ENCODE measurements at regions not wholly inside any gene's neighbourhood (a gene's known extent, or its start where the extent isn't known, plus 50 kb on each side); places are given as distances from the start of the nearest gene placed in this dataset.

DNA sequence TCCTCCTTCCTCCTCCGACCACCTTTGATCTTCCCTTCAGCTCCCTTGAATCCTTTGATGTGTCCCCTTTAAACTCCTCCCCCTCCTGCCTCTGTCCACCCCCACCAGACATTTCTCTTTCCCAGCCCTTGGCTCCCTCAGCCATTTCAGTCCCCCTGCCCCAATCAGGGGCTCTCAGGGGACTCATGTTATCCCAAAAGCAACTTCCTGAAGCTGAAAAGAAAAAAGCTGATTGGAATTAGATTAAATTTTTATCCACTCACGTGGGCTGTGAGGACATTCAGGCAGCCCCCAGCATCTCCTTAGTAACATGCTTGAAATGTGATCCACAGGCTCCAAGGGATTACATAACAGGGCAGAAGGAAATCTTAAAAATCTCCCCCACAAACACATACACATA is 81.3 kb downstream of the NEURL3 start:
- Histone ChIP-seq H3K4me1 (ENCODE audit: control insufficient read depth, insufficient read depth, low read length) (no peaks in the 10 kb centered on the region), H2AK9ac (replicated peaks; ENCODE audit: low read depth, low read length, poor library complexity) (no peak overlapping the region), H3K36me3 (ENCODE audit: control insufficient read depth, insufficient read depth, low read length) (no peaks in the 10 kb centered on the region), H2AK5ac (ENCODE audit: low read depth, low read length) (no peak overlapping the region), H2BK5ac (ENCODE audit: low read depth, low read length, poor library complexity, severe bottlenecking) (no peak overlapping the region), H4K91ac (ENCODE audit: insufficient read depth, low read depth, low read length) (no peak overlapping the region), H3K79me1 (ENCODE audit: low read depth in 1 of 2, low read length in 2 of 2) (no peaks in the 10 kb centered on the region), H4K8ac (ENCODE audit: low read depth in 2 of 2, low read length in 2 of 2) (no peak overlapping the region), H3K23ac (ENCODE audit: low read depth, low read length) (no peak overlapping the region), H4K5ac (ENCODE audit: low read depth, low read length) (no peak overlapping the region), H3K56ac (ENCODE audit: extremely low read depth, insufficient read depth, low read length) (no peak overlapping the region), H3K4ac (ENCODE audit: low read depth, low read length) (no peak overlapping the region), H2BK120ac (ENCODE audit: low read depth, low read length) (no peak overlapping the region), H3K18ac (ENCODE audit: low read depth, low read length) (no peak overlapping the region), H3K27me3 (ENCODE audit: control insufficient read depth, insufficient read depth, low read length) (peaks cover 11% of the 10 kb centered on the region), H3K27ac (ENCODE audit: insufficient read depth, low read length) (no peak overlapping the region), H3K14ac (replicated peaks; ENCODE audit: low read depth, low read length) (no peak overlapping the region), H3K9ac (ENCODE audit: low read depth, low read length) (no peak overlapping the region), H2BK15ac (ENCODE audit: low read depth, low read length) (no peak overlapping the region), H3K4me3 (ENCODE audit: insufficient read depth, low read depth, low read length) (no peak overlapping the region), H4K20me1 (ENCODE audit: insufficient read depth, low read length) (no peaks in the 10 kb centered on the region), H3K4me2 (ENCODE audit: low read depth, low read length) (no peak overlapping the region), H2AFZ (replicated peaks; ENCODE audit: low read length, poor library complexity) (no peak overlapping the region), H2BK20ac (ENCODE audit: low read depth, low read length) (no peak overlapping the region), H3K9me3 (ENCODE audit: control insufficient read depth, insufficient read depth, low read length) (no peaks in the 10 kb centered on the region), H3K9me1 (ENCODE audit: insufficient read depth, low read length) (no peaks in the 10 kb centered on the region)
- dilution Hi-C loops (cut with HindIII; ENCODE audit: low sequenced_read_pairs, unreplicated experiment) = no loop called here
- intact Hi-C loops (cut with micrococcal nuclease) = no loop called here
- 38% methylated on average over 1 of the region's 2 CpGs; no CpG with 5 or more reads in 1 of the 2 experiments for WGBS, 2 experiments (ENCODE audit: extremely low coverage in 2 of 2, insufficient read length in 1 of 2)
- TF ChIP-seq USF2 (IDR thresholded peaks at IDR 0.05; ENCODE audit: low read depth, low read length) = peak; percentile 58; the same call in 1 of the 2 replicates
- TF ChIP-seq, protein P1, sequence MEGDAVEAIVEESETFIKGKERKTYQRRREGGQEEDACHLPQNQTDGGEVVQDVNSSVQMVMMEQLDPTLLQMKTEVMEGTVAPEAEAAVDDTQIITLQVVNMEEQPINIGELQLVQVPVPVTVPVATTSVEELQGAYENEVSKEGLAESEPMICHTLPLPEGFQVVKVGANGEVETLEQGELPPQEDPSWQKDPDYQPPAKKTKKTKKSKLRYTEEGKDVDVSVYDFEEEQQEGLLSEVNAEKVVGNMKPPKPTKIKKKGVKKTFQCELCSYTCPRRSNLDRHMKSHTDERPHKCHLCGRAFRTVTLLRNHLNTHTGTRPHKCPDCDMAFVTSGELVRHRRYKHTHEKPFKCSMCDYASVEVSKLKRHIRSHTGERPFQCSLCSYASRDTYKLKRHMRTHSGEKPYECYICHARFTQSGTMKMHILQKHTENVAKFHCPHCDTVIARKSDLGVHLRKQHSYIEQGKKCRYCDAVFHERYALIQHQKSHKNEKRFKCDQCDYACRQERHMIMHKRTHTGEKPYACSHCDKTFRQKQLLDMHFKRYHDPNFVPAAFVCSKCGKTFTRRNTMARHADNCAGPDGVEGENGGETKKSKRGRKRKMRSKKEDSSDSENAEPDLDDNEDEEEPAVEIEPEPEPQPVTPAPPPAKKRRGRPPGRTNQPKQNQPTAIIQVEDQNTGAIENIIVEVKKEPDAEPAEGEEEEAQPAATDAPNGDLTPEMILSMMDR (conservative IDR thresholded peaks at IDR 0.05; ENCODE audit: low read depth, low read length) = no peak
- TF ChIP-seq CEBPB (IDR thresholded peaks at IDR 0.05; ENCODE audit: low read depth, low read length) = peak; percentile 77
- ChIA-PET POLR2A (ENCODE audit: unreplicated experiment) (no interaction called here), CTCF (no interaction called here)
- in situ Hi-C loops (cut with MboI; ENCODE audit: low sequenced_read_pairs) = loop anchor here (25.0 kb wide), 1 partner anchor 412 kb away; no protein-coding TSS in a partner anchor
- peak; percentile 63 for ATAC-seq (ENCODE audit: low read depth)
- no TSS peak for BruUV-seq (replicated peaks)
- DNase-seq = peak; percentile 47
